HepG2 (cell line): ENCODE measurements at regions not wholly inside any gene's neighbourhood (a gene's known extent, or its start where the extent isn't known, plus 50 kb on each side); places are given as distances from the start of the nearest gene placed in this dataset.

ENCODE experiments used
- CBFB ChIP-seq: sonication (generic); formaldehyde crosslinking; IDR thresholded peaks from 2 replicates; pipeline ENCODE4 v1.4.0; 2020; ENCODE audit warnings: missing genetic modification reagents
- CC2D1A ChIP-seq: sonication (generic); formaldehyde crosslinking; IDR thresholded peaks from 2 replicates; pipeline ENCODE4 v1.8.1; 2023; ENCODE audit warnings: mild to moderate bottlenecking, missing genetic modification reagents
- E2F1 ChIP-seq: sonication (generic); formaldehyde crosslinking; IDR thresholded peaks from 2 replicates; pipeline ENCODE4 v1.5.0; 2020; ENCODE audit warnings: missing genetic modification reagents
- ELF3 ChIP-seq: IDR thresholded peaks from 2 replicates; pipeline ENCODE4 v1.6.1; 2016; ENCODE audit warnings: missing genetic modification reagents, missing compliant biosample characterization
- ETS1 ChIP-seq: sonication (generic); formaldehyde crosslinking; IDR thresholded peaks from 2 replicates; pipeline ENCODE4 v1.4.0; 2020; ENCODE audit warnings: missing genetic modification reagents
- KDM3A ChIP-seq: IDR thresholded peaks from 2 replicates; pipeline ENCODE4 v1.6.1; 2018; ENCODE audit warnings: low read depth, missing compliant biosample characterization
- KDM6A ChIP-seq: IDR thresholded peaks from 2 replicates; pipeline ENCODE4 v1.6.1; 2016; ENCODE audit warnings: low read depth
- MAFF ChIP-seq: IDR thresholded peaks from 2 replicates; pipeline ENCODE4 v1.6.1; 2011; ENCODE audit warnings: low read depth, low read length, improper control_type of control experiment
- MEF2D ChIP-seq: sonication (generic); formaldehyde crosslinking; IDR thresholded peaks from 2 replicates; pipeline ENCODE4 v1.5.1; 2020; ENCODE audit warnings: mild to moderate bottlenecking, missing genetic modification reagents
- MEIS2 ChIP-seq: sonication (generic); formaldehyde crosslinking; IDR thresholded peaks from 2 replicates; pipeline ENCODE4 v1.9.0; 2021; ENCODE audit warnings: mild to moderate bottlenecking, missing genetic modification reagents
- NFIC ChIP-seq: IDR thresholded peaks from 2 replicates; pipeline ENCODE4 v1.6.1; 2012; ENCODE audit warnings: mild to moderate bottlenecking, low read length, inconsistent platforms
- POGZ ChIP-seq: sonication (generic); formaldehyde crosslinking; IDR thresholded peaks from 2 replicates; pipeline ENCODE4 v1.4.0; 2020; ENCODE audit warnings: mild to moderate bottlenecking, missing genetic modification reagents
- SOX13 ChIP-seq, 3 experiments: fragments of 450-650 bp in 1 of 3; sonication (generic) in 1 of 3; formaldehyde crosslinking in 1 of 3; IDR thresholded peaks in 2 of 3; conservative IDR thresholded peaks in 1 of 3; 2 replicates each; pipeline versions ENCODE4 v1.5.0 to v1.6.1; 2016 to 2020; ENCODE audit warnings: antibody characterized with exemption in 1 of 3, mild to moderate bottlenecking in 1 of 3, missing compliant biosample characterization in 1 of 3, missing genetic modification reagents in 1 of 3, moderate library complexity in 1 of 3
- SOX6 ChIP-seq, 2 experiments: fragments of 450-650 bp in 1 of 2; sonication (generic) in 1 of 2; formaldehyde crosslinking in 1 of 2; IDR thresholded peaks; 2 replicates each; pipeline versions ENCODE4 v1.4.0 to v1.6.1; 2017 to 2020; ENCODE audit warnings: antibody characterized with exemption in 1 of 2, mild to moderate bottlenecking in 1 of 2, missing genetic modification reagents in 1 of 2
- TFE3 ChIP-seq: IDR thresholded peaks from 2 replicates; pipeline ENCODE4 v1.6.1; 2016
- XRCC5 ChIP-seq: fragments of 200-400 bp; formaldehyde crosslinking; optimal IDR thresholded peaks from 2 replicates; pipeline ENCODE3; 2017; ENCODE audit warnings: mild to moderate bottlenecking, low read length
- ZMYM4 ChIP-seq: sonication (generic); formaldehyde crosslinking; IDR thresholded peaks from 2 replicates; pipeline ENCODE4 v1.8.1; 2023; ENCODE audit warnings: mild to moderate bottlenecking, missing genetic modification reagents
- ZNF12 ChIP-seq: sonication (generic); formaldehyde crosslinking; IDR thresholded peaks from 2 replicates; pipeline ENCODE4 v1.5.0; 2020; ENCODE audit warnings: missing genetic modification reagents
- ZNF546 ChIP-seq: sonication (generic); formaldehyde crosslinking; conservative IDR thresholded peaks from 2 replicates; pipeline ENCODE4 v1.8.1; 2023; ENCODE audit warnings: mild to moderate bottlenecking, missing genetic modification reagents
- ZNF614 ChIP-seq: IDR thresholded peaks from 2 replicates; pipeline ENCODE4 v1.6.1; 2018; ENCODE audit warnings: missing biosample characterization, missing genetic modification reagents, inconsistent platforms, borderline replicate concordance
- ZNF710 ChIP-seq: sonication (generic); formaldehyde crosslinking; IDR thresholded peaks from 2 replicates; pipeline ENCODE4 v1.5.0; 2020; ENCODE audit warnings: mild to moderate bottlenecking, missing genetic modification reagents, borderline replicate concordance
- ZNF737 ChIP-seq: sonication (generic); formaldehyde crosslinking; IDR thresholded peaks from 2 replicates; pipeline ENCODE4 v1.5.0; 2020; ENCODE audit warnings: missing genetic modification reagents, mild to moderate bottlenecking, borderline replicate concordance

- TF ChIP-seq ZNF710 (CRISPR knock-in tag): peak; percentile 53; the same call in 1 of the 2 replicates
- TF ChIP-seq NFIC: 0 out of 2 replicates have a peak, but pooled peaks have one; percentile 32
- no peak for TF ChIP-seq MEIS2 (CRISPR knock-in tag)
- TF ChIP-seq CC2D1A (CRISPR knock-in tag): no peak
- peak; percentile 73 for TF ChIP-seq ZMYM4 (CRISPR knock-in tag)
- TF ChIP-seq POGZ: peak; percentile 65; the same call in 1 of the 2 replicates
- TF ChIP-seq E2F1 (CRISPR knock-in tag): no peak
- TF ChIP-seq CBFB (CRISPR knock-in tag): no peak
- no peak for TF ChIP-seq SOX13 (IDR thresholded peaks at IDR 0.05)
- TF ChIP-seq SOX13 (CRISPR knock-in tag; conservative IDR thresholded peaks at IDR 0.05 in 1 of 2, IDR thresholded peaks at IDR 0.05 in 1 of 2): peak in 1 of 2 experiments; percentile 70; a peak in 2 of 4 replicates
- peak; percentile 30; the same call in 1 of the 2 replicates for TF ChIP-seq TFE3 (CRISPR knock-in tag)
- TF ChIP-seq ZNF614 (CRISPR knock-in tag): peak; percentile 44; the same call in 1 of the 2 replicates
- peak; percentile 82 for TF ChIP-seq XRCC5
- no peak for TF ChIP-seq KDM3A (CRISPR knock-in tag)
- TF ChIP-seq ZNF737 (CRISPR knock-in tag): no peak
- TF ChIP-seq ETS1 (CRISPR knock-in tag): no peak
- no peak for TF ChIP-seq ZNF546
- TF ChIP-seq SOX6 (IDR thresholded peaks at IDR 0.05): no peak
- TF ChIP-seq SOX6 (CRISPR knock-in tag; IDR thresholded peaks at IDR 0.05): peak; percentile 77
- 0 out of 2 replicates have a peak, but pooled peaks have one; percentile 34 for TF ChIP-seq MEF2D (CRISPR knock-in tag)
- TF ChIP-seq KDM6A (CRISPR knock-in tag): no peak
- TF ChIP-seq MAFF: peak; percentile 26; the same call in 1 of the 2 replicates
- peak; percentile 27; the same call in 1 of the 2 replicates for TF ChIP-seq ELF3 (CRISPR knock-in tag)
- peak; percentile 97 for TF ChIP-seq ZNF12 (CRISPR knock-in tag)
These were observed 223.6 kb upstream of the CITED2 start (continued) for GRCh38 chr6:139597771-139598755.
